Smooth muscle cell (in vitro differentiated cells): ENCODE measurements at regions not wholly inside any gene's neighbourhood (a gene's known extent, or its start where the extent isn't known, plus 50 kb on each side); places are given as distances from the start of the nearest gene placed in this dataset.

Source experiments
- DNase-seq: peaks from one replicate; lab custom pipeline; 2025; ENCODE audit not compliant: unreplicated experiment; lab: John Stamatoyannopoulos, UW
- H2AFZ ChIP-seq: fragments of 200-600 bp; sonication (generic); 2 replicates; pipeline ENCODE4 v1.6.0; 2016; ENCODE audit warnings: antibody characterized with exemption, low read depth, mild to moderate bottlenecking
- H3F3A ChIP-seq: fragments of 200-600 bp; sonication (generic); 2 replicates; pipeline ENCODE4 v1.6.0; 2017; ENCODE audit warnings: antibody characterized with exemption, low read depth
- H3K27ac ChIP-seq: fragments of 200-600 bp; sonication (generic); 2 replicates; pipeline ENCODE4 v1.5.1; 2016; ENCODE audit warnings: low read depth, mild to moderate bottlenecking
- H3K27me3 ChIP-seq: fragments of 200-600 bp; sonication (generic); 2 replicates; pipeline ENCODE4 v1.6.1; 2016; ENCODE audit warnings: low read depth, mild to moderate bottlenecking
- H3K36me3 ChIP-seq: fragments of 200-600 bp; sonication (generic); 2 replicates; pipeline ENCODE4 v1.5.1; 2016; ENCODE audit warnings: low read depth
- H3K4me1 ChIP-seq: fragments of 200-600 bp; sonication (generic); 2 replicates; pipeline ENCODE4 v1.5.1; 2016; ENCODE audit warnings: low read depth
- H3K4me2 ChIP-seq: fragments of 200-600 bp; sonication (generic); 2 replicates; pipeline ENCODE4 v1.6.0; 2016; ENCODE audit warnings: mild to moderate bottlenecking
- H3K4me3 ChIP-seq: fragments of 200-600 bp; sonication (generic); 2 replicates; pipeline ENCODE4 v1.5.1; 2016; ENCODE audit warnings: mild to moderate bottlenecking
- H3K79me2 ChIP-seq: fragments of 200-600 bp; sonication (generic); 2 replicates; pipeline ENCODE4 v1.6.0; 2016; ENCODE audit warnings: low read depth, mild to moderate bottlenecking
- H3K9ac ChIP-seq: fragments of 200-600 bp; sonication (generic); 2 replicates; pipeline ENCODE4 v1.6.0; 2016; ENCODE audit warnings: low read depth
- H3K9me3 ChIP-seq: fragments of 200-600 bp; sonication (generic); replicated peaks from 2 replicates; pipeline ENCODE4 v1.5.1; 2016; ENCODE audit warnings: low read depth
- H4K20me1 ChIP-seq: fragments of 200-600 bp; sonication (generic); 2 replicates; pipeline ENCODE4 v1.6.0; 2016; ENCODE audit warnings: low read depth
- CTCF ChIP-seq: fragments of 200-600 bp; sonication (generic); IDR thresholded peaks from 2 replicates; pipeline ENCODE4 v1.5.1; 2017; ENCODE audit warnings: borderline replicate concordance, mild to moderate bottlenecking, antibody characterized with exemption; ENCODE audit not compliant: insufficient read depth, poor library complexity, severe bottlenecking
- WGBS: methylation state at CpG from one replicate; pipeline ENCODE4 v1.1.7; 2016; ENCODE audit warnings: low lambda C conversion rate; 5-methylcytosine and 5-hydroxymethylcytosine counted together

GRCh38 chr10:69684020-69684980 is 54.3 kb downstream of the FAM241B start:
- H3K4me2 ChIP-seq, result peak overlapping the region; percentile 68
- no peaks in the 10 kb centered on the region for H3K9me3 ChIP-seq
- no peaks in the 10 kb centered on the region for H4K20me1 ChIP-seq
- peaks cover 8% of the 10 kb centered on the region for H3K27me3 ChIP-seq
- peaks cover 9% of the 10 kb centered on the region for H3K4me1 ChIP-seq
- no peak for DNase-seq
- H3K79me2 ChIP-seq, result no peaks in the 10 kb centered on the region
- H3K27ac ChIP-seq, result peak overlapping the region; percentile 92
- no peak for TF ChIP-seq CTCF
- H3K36me3 ChIP-seq, result no peaks in the 10 kb centered on the region
- no peak overlapping the region for H3K4me3 ChIP-seq
- 49% methylated on average over 17 of the region's 17 CpGs for WGBS
- H2AFZ ChIP-seq, result peak overlapping the region; percentile 47
- H3F3A ChIP-seq, result peaks cover 6% of the 10 kb centered on the region
- peak overlapping the region; percentile 68 for H3K9ac ChIP-seq

GRCh38 chr10:69684981-69685353 is 54.9 kb downstream of the FAM241B start:
- H3K79me2 ChIP-seq, result no peaks in the 10 kb centered on the region
- no peaks in the 10 kb centered on the region for H3K36me3 ChIP-seq
- no peaks in the 10 kb centered on the region for H4K20me1 ChIP-seq
- H3K4me2 ChIP-seq, result peak overlapping the region; percentile 68
- peak overlapping the region; percentile 92 for H3K27ac ChIP-seq
- H3F3A ChIP-seq, result peaks cover 6% of the 10 kb centered on the region
- peaks cover 9% of the 10 kb centered on the region for H3K4me1 ChIP-seq
- TF ChIP-seq CTCF, result no peak
- peaks cover 4% of the 10 kb centered on the region for H3K27me3 ChIP-seq
- no peak for DNase-seq
- no peaks in the 10 kb centered on the region for H3K9me3 ChIP-seq
- H3K9ac ChIP-seq, result peak overlapping the region; percentile 45
- WGBS, result 71% methylated on average over 4 of the region's 4 CpGs
- no peak overlapping the region for H3K4me3 ChIP-seq
- H2AFZ ChIP-seq, result peak overlapping the region; percentile 47

GRCh38 chr10:69685426-69685801 is 55.4 kb downstream of the FAM241B start:
- no peaks in the 10 kb centered on the region for H3K27me3 ChIP-seq
- 35% methylated on average over 5 of the region's 5 CpGs for WGBS
- peak overlapping the region; percentile 68 for H3K4me2 ChIP-seq
- peaks cover 9% of the 10 kb centered on the region for H3K4me1 ChIP-seq
- H3F3A ChIP-seq, result peaks cover 6% of the 10 kb centered on the region
- H4K20me1 ChIP-seq, result no peaks in the 10 kb centered on the region
- DNase-seq, result no peak
- no peaks in the 10 kb centered on the region for H3K36me3 ChIP-seq
- H3K9me3 ChIP-seq, result no peaks in the 10 kb centered on the region
- peak overlapping the region; percentile 45 for H3K9ac ChIP-seq
- H3K27ac ChIP-seq, result peak overlapping the region; percentile 92
- no peaks in the 10 kb centered on the region for H3K79me2 ChIP-seq
- H2AFZ ChIP-seq, result no peak overlapping the region
- H3K4me3 ChIP-seq, result no peak overlapping the region
- no peak for TF ChIP-seq CTCF
